HUES6 (cell line): ENCODE measurements at regions not wholly inside any gene's neighbourhood (a gene's known extent, or its start where the extent isn't known, plus 50 kb on each side); places are given as distances from the start of the nearest gene placed in this dataset.

Experiments
- H3K27ac ChIP-seq: 2 replicates; pipeline ENCODE4 v1.7.0; 2013; ENCODE audit warnings: low read depth, mild to moderate bottlenecking, low read length, inconsistent platforms
- H3K27me3 ChIP-seq: 2 replicates; pipeline ENCODE4 v1.6.1; 2013; ENCODE audit warnings: low read length; ENCODE audit not compliant: control insufficient read depth, insufficient read depth
- H3K36me3 ChIP-seq: 2 replicates; pipeline ENCODE4 v1.6.1; 2013; ENCODE audit warnings: low read length; ENCODE audit not compliant: control insufficient read depth, insufficient read depth
- H3K4me1 ChIP-seq: 2 replicates; pipeline ENCODE4 v1.6.1; 2013; ENCODE audit warnings: low read length; ENCODE audit not compliant: control insufficient read depth, insufficient read depth
- H3K4me3 ChIP-seq: 2 replicates; pipeline ENCODE4 v1.5.1; 2013; ENCODE audit warnings: low read depth, low read length
- H3K9ac ChIP-seq: one replicate; pipeline ENCODE4 v1.6.1; 2013; ENCODE audit warnings: mild to moderate bottlenecking, low read length
- H3K9me3 ChIP-seq: 2 replicates; pipeline ENCODE4 v1.6.1; 2013; ENCODE audit warnings: low read depth, low read length; ENCODE audit not compliant: control insufficient read depth, insufficient read depth

- Histone ChIP-seq H3K4me3 (no peak overlapping the region), H3K36me3 (no peaks in the 10 kb centered on the region), H3K4me1 (no peaks in the 10 kb centered on the region), H3K27ac (no peak overlapping the region), H3K9ac (no peak overlapping the region), H3K27me3 (no peaks in the 10 kb centered on the region), H3K9me3 (0 out of 2 replicates have a peak, but pooled peaks cover 3% of the 10 kb centered on the region)
Observed at GRCh38 chr3:80526153-80526552, 758.4 kb upstream of the ROBO1 start.

GRCh38 chr3:80521081-80521480 lies 753.3 kb upstream of the ROBO1 start:
- no peaks in the 10 kb centered on the region for H3K27me3 ChIP-seq
- H3K9ac ChIP-seq, result no peak overlapping the region
- no peaks in the 10 kb centered on the region for H3K4me1 ChIP-seq
- H3K9me3 ChIP-seq, result no peaks in the 10 kb centered on the region
- H3K27ac ChIP-seq, result no peak overlapping the region
- H3K4me3 ChIP-seq, result no peak overlapping the region
- no peaks in the 10 kb centered on the region for H3K36me3 ChIP-seq

GRCh38 chr3:80519436-80519835 lies 751.6 kb upstream of the ROBO1 start:
- no peak overlapping the region for H3K4me3 ChIP-seq
- no peak overlapping the region for H3K27ac ChIP-seq
- no peaks in the 10 kb centered on the region for H3K9me3 ChIP-seq
- no peaks in the 10 kb centered on the region for H3K4me1 ChIP-seq
- no peak overlapping the region for H3K9ac ChIP-seq
- no peaks in the 10 kb centered on the region for H3K36me3 ChIP-seq
- H3K27me3 ChIP-seq, result no peaks in the 10 kb centered on the region

- Histone ChIP-seq H3K9ac (no peak overlapping the region), H3K27ac (no peak overlapping the region), H3K4me1 (no peaks in the 10 kb centered on the region), H3K27me3 (no peaks in the 10 kb centered on the region), H3K9me3 (no peaks in the 10 kb centered on the region), H3K4me3 (no peak overlapping the region), H3K36me3 (no peaks in the 10 kb centered on the region)
Observed at GRCh38 chr3:80496452-80496851, 728.7 kb upstream of the ROBO1 start.

- H3K27ac ChIP-seq, result no peak overlapping the region
- H3K9me3 ChIP-seq, result no peaks in the 10 kb centered on the region
- H3K27me3 ChIP-seq, result no peaks in the 10 kb centered on the region
- no peak overlapping the region for H3K4me3 ChIP-seq
- no peak overlapping the region for H3K9ac ChIP-seq
- H3K4me1 ChIP-seq, result no peaks in the 10 kb centered on the region; the same call in 1 of the 2 replicates
- no peaks in the 10 kb centered on the region for H3K36me3 ChIP-seq
Observed at GRCh38 chr3:80492162-80492561, 724.4 kb upstream of the ROBO1 start.

GRCh38 chr3:80472961-80473360 lies 705.2 kb upstream of the ROBO1 start:
- no peaks in the 10 kb centered on the region for H3K36me3 ChIP-seq
- H3K4me3 ChIP-seq, result no peak overlapping the region
- H3K4me1 ChIP-seq, result no peaks in the 10 kb centered on the region; the same call in 1 of the 2 replicates
- 0 out of 2 replicates have a peak, but pooled peaks cover 6% of the 10 kb centered on the region for H3K9me3 ChIP-seq
- no peak overlapping the region for H3K27ac ChIP-seq
- H3K27me3 ChIP-seq, result no peaks in the 10 kb centered on the region
- H3K9ac ChIP-seq, result no peak overlapping the region

DNA sequence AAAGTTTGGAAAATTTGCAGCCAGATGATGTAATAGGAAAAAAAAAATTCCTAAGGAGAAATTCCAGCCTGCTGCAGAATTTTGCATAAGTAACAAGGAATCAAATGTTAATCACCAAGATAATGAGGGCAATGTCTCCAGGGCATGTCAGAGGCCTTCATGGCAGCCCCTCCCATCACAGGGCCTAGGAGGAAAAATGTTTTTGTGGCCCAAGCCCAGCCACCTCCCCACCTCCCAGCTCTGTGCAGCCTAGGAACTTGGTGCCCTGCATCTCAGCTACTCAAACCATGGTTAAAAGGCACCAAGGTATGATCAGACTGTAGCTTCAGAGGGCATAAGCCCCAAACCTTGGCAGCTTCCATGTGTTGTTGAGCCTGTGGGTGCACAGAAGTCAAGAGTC lies 704.7 kb upstream of the ROBO1 start:
- Histone ChIP-seq H3K4me1 (no peaks in the 10 kb centered on the region; the same call in 1 of the 2 replicates), H3K9me3 (0 out of 2 replicates have a peak, but pooled peaks cover 6% of the 10 kb centered on the region), H3K27me3 (no peaks in the 10 kb centered on the region), H3K4me3 (no peak overlapping the region), H3K27ac (no peak overlapping the region), H3K9ac (no peak overlapping the region), H3K36me3 (no peaks in the 10 kb centered on the region)

- Histone ChIP-seq H3K36me3 (no peaks in the 10 kb centered on the region), H3K27me3 (no peaks in the 10 kb centered on the region), H3K9ac (no peak overlapping the region), H3K4me3 (no peak overlapping the region), H3K27ac (no peak overlapping the region), H3K4me1 (no peaks in the 10 kb centered on the region), H3K9me3 (0 out of 2 replicates have a peak, but pooled peaks cover 6% of the 10 kb centered on the region)
Observed at GRCh38 chr3:80470433-80470832, 702.6 kb upstream of the ROBO1 start.

DNA sequence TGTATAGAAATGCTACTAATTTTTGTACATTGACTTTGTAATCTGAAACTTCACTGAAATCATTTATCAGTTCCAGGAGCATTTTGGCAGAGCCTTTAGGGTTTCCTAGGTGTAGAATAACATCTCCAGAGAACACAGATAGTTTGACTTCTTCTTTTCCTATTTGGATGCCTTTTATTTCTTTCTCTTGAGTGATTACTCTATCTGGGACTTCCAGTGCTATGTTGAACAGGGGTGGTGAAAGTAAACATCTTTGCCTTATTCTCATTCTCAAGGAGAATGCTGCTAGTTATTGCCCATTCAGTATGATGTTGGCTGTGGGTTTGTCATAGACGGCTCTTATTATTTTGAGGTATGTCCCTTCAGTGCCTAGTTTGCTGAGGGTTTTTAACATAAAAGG lies 697.9 kb upstream of the ROBO1 start:
- Histone ChIP-seq H3K4me3 (no peak overlapping the region), H3K27me3 (no peaks in the 10 kb centered on the region), H3K4me1 (no peaks in the 10 kb centered on the region), H3K9me3 (no peaks in the 10 kb centered on the region), H3K36me3 (no peaks in the 10 kb centered on the region), H3K27ac (no peak overlapping the region), H3K9ac (no peak overlapping the region)

GRCh38 chr3:80451393-80451792 lies 683.6 kb upstream of the ROBO1 start:
- H3K9ac ChIP-seq, result no peak overlapping the region
- no peaks in the 10 kb centered on the region for H3K27me3 ChIP-seq
- H3K36me3 ChIP-seq, result no peaks in the 10 kb centered on the region
- no peak overlapping the region for H3K4me3 ChIP-seq
- peaks cover 5% of the 10 kb centered on the region; the same call in 1 of the 2 replicates for H3K4me1 ChIP-seq
- no peak overlapping the region for H3K27ac ChIP-seq
- no peaks in the 10 kb centered on the region for H3K9me3 ChIP-seq

GRCh38 chr3:80445641-80446040 lies 677.8 kb upstream of the ROBO1 start:
- Histone ChIP-seq H3K4me1 (peaks cover 3% of the 10 kb centered on the region; the same call in 1 of the 2 replicates), H3K4me3 (no peak overlapping the region), H3K9ac (no peak overlapping the region), H3K27ac (no peak overlapping the region), H3K36me3 (no peaks in the 10 kb centered on the region), H3K27me3 (no peaks in the 10 kb centered on the region), H3K9me3 (no peaks in the 10 kb centered on the region)

DNA sequence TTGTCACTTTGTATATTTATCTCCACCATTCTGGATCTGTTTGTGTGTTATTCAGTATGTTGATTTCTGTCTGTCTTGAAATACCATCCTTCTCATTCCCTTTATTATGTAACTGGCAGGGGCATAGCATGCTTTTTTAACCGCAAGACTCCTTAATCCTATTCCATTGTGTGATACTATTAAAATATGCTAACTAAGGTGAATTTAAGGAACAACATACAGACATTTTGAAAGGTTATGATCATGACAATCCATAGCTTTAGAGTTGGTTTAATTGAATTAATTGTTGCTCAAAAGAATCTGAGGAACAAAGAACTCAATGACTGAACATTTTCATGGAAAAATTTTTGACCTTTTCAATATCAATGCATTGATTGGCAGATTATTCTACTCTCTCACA lies 677.3 kb upstream of the ROBO1 start:
- H3K9me3 ChIP-seq, result no peaks in the 10 kb centered on the region
- no peaks in the 10 kb centered on the region for H3K36me3 ChIP-seq
- H3K4me1 ChIP-seq, result peaks cover 3% of the 10 kb centered on the region; the same call in 1 of the 2 replicates
- no peaks in the 10 kb centered on the region for H3K27me3 ChIP-seq
- H3K27ac ChIP-seq, result no peak overlapping the region
- no peak overlapping the region for H3K9ac ChIP-seq
- H3K4me3 ChIP-seq, result no peak overlapping the region
